CD1c-positive myeloid dendritic cell (primary cell): ENCODE measurements at regions not wholly inside any gene's neighbourhood (a gene's known extent, or its start where the extent isn't known, plus 50 kb on each side); places are given as distances from the start of the nearest gene placed in this dataset.

Source experiments
- DNase-seq: peaks from one replicate; pipeline ENCODE4 v3.0.0-alpha.2; 2016; ENCODE audit errors: extremely low spot score

DNA sequence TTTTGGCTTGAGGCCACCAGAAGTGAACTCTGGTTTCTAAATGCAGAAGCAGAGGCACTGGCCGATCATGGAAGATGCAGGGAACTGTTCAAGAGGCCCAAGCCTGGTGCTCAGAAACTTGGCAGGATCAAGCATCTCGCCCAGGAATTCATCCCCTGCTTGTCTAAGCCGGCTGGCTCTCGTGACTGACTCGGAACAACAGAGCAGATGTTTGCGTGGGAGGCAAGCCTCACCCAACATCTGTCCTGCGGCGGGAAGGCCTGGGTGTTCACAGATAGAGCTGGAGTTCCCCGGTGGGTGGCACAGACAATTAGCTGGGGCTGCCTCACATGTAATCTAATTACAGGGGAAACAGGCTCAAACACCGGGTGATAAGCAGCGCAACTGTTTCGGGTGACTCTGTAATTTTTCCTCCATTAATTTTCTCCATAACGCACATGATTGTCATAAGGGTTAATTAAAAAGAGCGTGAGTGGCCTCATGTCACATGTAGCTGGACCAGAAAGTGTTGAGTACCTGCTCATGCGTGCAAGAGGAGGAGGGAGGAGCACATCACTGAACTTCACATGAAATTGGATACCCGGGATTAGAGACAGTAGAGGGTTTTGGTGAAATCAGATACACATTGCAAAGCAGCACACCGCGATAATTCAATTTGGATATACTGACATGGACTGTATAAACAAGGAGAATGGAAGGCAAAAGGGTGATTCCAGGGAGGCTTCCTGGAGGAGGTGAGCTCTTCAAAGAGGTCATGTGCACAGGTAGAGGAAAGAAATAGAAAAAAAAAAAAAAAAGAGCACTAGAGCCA lies 180.0 kb downstream of the ETS2 start:
- DNase-seq = peak; percentile 87

DNA sequence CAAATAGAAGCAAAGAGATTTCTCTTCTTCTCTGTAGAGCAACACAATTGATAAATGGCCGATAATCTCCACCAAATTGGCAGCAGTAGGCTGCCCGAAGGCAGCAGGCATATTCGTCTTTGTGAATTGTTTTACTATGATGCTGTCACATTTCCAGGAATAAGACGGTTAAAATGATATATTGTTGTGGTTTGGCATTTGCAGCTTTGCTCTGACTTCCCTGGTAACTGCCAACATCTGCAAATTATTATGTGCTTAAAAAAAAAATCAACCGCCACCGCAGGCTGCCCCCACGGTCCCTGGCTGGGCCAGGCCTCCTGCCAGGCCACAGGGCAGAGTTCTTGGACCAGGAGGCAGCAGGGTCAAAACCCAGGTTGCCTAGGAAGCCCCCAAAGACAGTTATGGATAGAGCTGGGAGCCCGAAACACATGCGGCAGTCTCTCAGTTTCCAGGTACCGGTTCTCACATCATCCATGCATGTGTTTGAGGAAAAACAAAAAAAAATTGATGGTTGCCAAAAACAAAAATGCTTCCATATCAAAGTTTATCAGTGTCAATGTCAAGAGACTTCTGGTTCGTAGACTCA lies 179.3 kb downstream of the ETS2 start:
- peak; percentile 67 for DNase-seq

DNA sequence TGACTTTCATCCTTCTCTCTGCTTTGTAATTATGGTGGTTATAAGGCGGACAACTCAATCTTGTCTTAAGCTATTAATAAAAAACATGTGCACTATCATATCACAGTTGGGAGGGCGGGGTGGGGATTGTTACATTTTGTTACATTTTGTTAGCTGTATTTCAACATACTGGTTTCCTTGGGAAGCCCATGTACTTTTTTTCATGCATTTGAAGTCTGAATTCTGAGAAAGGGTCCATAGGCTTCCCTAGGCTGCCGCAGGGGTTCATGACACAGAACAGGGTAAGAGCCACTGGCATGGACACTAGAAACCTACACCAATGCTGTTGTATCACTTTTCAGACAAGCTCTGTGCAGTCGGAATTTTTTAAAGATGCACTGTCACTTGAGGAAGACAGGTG lies 178.8 kb downstream of the ETS2 start:
- DNase-seq = no peak

DNA sequence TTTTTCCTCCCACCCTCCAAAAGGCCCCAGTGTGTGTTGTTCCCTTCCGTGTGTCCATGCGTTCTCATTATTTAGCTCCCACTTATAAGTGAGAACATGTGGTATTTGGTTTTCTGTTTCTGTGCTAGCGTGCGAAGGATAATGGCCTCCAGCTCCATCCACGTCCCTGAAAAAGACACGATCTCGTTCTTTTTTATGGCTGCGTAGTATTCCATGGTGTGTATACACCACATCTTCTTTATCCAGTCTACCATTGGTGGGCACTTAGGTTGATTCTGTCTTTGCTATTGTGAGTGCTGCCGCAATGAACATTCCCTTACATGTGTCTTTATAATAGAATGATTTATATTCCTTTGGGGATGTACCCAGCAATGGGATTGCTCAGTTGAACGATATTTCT lies 177.8 kb downstream of the ETS2 start:
- DNase-seq = no peak

DNA sequence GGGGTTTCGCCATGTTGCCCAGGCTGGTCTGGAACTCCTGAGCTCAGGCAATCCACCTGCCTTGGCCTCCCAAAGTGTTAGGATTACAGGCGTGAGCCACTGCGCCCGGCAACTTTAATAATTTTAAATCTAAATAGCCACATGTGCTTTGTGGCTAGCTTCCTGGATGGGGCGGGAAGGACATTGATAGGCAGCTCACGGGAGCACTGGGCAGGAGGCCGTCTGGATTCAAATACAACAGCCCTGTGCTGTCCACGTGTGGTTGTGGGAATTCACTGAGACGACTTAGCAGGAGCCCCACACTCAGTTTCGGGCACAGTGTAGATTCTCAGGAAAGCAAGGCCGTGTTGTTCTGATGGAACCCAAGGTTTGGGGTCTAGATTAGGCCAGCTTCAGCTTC lies 177.1 kb downstream of the ETS2 start:
- DNase-seq = no peak

DNA sequence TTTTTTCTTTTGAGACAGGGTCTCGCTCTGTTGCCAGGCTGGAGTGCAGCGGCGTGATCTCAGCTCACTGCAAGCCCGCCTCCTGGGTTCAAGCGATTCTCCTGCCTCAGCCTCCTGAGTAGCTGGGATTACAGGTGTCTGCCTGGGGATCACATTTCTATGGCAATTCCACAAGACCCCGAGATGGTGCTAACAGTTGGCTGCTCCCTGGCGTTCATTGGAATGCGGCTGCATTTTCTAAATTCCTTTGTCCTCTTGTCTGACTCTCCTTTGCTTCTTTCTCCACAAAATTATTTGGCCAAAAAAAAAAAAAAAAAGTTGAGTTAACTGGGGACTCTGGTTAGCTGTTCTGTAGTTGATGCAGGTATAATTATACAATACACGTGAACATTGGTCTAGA lies 176.4 kb downstream of the ETS2 start:
- DNase-seq = no peak

DNA sequence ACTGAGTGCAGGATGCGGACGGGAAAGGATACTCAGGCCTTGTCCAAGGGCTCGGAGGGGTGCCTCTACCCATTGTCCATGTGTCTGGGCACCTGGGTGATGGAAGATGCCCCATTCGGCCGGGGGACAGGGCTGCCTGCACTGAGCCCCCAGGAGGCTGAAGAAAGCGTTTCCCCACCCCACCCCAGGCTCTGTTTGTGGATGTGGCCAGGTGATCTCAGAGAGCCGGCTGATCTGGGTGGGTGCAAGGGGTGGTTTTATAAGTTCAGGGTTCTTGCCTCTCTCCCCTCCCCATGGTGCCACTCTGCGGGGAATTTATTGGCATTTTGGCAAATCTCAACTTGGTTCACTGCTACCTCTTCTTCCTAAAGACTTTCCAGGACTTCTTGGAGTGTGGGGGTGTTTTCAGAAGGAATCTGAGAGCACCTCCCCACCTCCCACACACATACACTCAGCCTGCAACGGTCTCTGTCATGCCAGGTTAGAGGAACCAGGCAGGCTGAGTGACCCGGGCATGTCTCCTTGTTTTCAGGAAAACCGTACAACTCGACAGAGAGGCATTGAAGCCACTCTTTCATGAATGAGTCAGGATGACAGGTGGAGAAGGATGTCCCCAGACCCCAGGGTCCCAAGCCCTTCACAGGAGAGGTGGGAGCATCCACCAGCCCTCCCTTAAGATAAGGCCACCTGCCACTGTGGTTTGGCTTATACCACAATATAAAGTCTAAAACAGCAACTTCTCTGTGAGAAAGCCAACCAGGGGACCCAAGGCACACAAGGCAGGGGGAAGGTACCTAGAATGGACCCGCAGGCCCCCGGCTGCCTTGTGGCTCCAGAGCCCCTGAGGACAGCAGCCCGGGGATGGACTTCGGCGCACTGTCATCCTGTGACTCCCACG lies 174.9 kb downstream of the ETS2 start:
- peak; percentile 63 for DNase-seq

DNA sequence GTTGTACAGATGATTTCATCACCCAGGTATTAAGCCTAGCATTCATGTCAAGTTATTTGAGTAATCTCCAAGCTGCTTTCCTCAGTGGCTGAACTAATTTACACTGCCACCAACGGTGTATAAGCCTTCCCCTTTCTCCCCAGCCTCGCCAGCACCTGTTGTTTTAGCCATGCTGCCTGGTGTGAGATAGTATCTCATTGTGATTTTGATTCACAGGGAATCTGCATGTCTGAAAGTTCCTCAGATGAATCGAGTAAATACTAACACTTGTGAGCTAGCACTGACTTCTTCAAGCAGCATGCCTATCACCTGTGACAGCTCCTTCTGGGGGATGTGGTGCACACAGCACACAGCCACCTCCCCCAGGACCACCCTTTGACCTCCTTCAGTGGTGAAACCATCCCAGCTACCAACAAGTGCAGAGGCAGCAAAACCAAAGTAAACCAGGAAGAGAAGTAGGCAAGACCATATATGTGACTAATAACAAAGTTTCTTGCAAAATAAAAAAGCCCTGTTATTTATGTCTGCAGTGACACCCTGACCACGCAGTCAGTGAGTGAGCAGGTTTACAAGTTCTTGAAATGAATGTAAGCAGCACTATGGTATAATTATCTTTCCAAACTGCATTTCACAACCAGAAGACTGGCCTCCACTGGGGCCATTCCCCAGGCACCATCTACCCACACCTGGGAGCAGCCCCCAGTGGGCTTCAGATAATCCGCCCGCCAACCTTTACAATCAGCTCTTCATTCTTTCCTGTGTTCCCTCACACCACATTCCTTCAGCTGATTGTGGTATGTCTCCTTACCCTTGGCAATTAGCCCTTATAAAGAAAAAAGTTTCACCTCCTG lies 173.8 kb downstream of the ETS2 start:
- DNase-seq = peak; percentile 77

DNA sequence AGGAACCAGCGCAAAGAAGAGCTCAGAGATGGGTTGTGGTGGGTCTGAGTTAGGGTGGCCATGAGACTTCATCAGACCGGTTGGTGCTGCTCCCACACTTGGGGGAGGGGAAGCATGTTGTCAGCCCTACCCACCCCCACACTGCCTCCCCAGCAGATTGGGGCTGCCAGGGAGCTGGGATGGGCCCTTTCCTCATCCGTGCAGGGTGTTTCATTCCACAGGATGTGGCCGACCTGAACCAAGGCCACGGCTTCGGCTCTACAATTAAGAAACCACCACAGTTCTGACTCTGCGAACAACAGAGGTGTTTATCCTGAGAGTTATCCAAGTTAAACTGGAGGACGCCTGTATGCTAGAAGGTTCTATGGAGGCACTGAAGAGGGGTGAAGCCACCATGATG lies 171.2 kb downstream of the ETS2 start:
- DNase-seq = no peak

DNA sequence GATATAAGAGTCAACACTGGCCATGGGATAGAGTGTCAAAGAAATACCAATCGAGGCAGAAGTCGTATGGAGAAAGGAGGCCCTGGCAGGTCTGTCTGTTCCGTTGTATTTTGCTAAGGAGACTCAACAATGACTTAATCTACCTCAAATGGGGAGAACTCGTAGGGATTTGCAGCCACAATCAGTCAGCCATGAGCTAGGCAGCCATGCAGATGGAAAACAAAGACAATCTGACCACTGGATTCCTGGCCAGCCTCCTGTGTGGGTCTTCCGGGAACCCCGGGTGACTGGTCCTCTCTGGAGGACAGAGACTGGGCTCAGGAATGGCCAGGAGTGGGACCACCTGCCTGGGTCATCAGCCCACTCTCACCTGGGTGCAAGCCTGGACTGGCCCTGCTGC lies 167.8 kb downstream of the ETS2 start:
- DNase-seq = no peak

DNA sequence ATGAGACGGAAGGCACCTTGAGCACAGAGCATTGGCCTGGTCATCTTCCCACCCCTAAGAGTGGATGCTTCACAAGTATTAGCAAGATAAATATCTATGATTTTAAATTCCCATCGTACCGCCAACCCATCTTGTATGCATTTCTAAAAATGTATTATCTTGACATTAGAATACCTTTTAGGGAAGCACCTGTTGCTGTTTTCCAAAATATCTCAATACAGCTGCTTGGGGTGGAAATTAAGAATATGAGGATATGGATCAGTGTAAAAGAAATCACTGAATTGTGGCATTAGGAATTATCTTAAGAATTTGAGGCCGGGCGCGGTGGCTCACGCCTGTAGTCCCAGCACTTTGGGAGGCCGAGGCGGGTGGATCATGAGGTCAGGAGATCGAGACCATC lies 166.3 kb downstream of the ETS2 start:
- no peak for DNase-seq

DNA sequence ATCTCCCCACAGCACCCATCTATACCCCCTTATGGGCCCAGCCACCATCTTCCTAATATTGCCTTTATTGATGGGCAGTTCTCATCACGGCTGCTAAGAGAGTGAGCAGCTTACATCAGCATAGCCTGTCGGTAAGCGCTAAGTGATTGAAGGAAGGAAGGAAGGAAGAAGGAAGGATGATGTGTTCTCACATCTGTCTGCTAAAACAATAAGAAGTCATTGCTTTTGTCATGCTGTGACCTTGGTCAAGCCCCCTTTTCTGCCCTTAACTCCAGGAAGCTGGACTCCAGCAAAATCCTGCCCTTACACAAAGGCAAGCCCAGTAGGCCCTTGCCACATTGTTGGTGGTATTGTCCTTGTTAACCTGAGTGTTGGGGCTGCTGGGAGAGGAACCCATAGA lies 165.0 kb downstream of the ETS2 start:
- no peak for DNase-seq

DNA sequence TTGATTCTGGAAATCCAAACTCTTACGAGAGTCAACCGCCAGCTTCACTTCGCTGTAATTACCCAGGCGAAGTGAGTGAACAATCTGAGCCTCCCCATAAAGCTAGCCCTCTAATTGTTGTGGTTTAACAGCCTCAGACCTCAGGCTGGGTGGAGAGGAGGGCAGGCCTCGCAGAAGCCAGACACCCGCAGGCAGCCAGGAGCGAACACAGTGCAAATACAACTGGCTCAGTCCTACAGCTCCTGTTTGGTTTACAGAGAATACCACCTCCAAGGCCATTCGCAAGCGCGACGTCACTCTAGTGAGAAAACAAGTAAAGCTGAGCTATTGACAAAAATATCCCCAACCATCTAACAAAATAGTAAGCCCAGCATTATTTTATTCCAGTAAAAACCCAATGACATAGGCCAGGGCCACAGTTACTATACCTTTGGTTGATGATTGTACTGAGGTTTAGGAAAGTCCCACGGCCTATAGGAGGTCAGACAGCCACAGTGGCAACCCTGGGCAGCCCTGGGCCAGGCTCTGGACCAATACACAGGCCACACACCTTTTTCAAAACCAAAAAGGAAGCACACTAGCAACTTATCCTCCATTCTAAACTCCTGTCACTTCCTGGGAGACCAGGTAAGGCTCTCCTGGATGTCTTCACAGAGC lies 163.3 kb downstream of the ETS2 start:
- no peak for DNase-seq

DNA sequence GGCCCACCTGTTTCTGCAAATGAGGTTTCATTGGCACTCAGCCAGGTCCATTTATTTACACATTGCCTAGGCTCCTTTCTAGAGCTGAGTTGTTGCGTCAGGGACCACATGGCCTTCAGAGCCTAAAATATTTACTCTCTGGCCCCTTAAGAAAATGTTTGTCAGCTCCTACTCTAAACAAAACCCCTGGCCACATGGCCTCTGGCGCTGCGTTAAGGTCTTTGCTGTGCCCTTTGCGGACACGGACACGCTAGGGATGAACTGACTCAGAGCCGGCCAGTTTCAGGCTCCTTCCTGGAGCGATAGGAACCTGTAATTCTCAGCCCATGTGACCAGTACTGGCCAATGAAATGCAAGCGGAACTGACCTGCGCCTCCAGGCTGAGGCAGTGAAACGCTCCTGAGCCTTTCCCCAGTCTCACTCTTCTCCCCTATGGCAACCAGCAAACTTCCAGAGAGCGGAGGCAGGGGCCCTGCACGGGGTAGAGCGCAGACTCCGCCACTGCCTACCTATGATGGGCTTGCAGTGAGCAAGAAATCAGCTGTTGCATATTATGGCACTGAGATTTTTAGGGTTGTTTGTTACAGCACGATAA lies 160.3 kb downstream of the ETS2 start:
- peak; percentile 22 for DNase-seq

DNA sequence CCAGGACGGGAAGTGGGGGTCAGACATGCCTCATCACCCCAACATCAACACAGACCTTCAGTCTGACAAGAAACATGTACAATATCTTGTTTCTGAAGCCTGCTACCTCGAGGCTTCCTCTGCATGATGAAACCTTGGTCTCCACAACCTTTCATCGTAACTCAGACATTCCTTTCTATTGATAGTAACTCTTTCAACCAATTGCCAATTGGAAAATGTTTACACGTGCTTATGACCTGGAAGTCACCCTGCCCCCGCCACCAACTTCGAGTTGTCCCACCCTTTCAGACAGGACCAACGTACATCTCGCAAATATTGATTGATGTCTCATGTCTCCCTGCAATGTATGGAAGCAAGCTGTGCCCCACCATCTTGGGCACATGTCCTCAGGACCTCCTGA lies 159.5 kb downstream of the ETS2 start:
- DNase-seq = no peak

DNA sequence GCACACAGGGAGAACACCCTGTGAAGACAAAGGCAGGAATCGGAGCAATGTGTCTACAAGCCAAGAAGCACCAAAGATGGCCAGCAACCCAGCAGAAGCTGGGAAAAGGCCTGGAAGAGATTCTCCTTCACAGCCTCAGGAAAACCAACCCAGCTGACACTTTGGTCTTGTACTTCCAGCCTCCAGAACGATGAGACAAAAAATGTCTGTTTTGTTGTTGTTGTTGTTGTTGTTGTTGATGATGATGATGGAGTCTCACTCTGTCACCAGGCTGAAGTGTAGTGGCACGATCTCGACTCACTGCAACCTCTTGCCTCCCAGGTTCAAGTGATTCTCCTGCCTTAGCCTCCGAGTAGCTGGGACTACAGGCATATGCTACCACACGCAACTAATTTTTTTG lies 157.3 kb downstream of the ETS2 start:
- no peak for DNase-seq

DNA sequence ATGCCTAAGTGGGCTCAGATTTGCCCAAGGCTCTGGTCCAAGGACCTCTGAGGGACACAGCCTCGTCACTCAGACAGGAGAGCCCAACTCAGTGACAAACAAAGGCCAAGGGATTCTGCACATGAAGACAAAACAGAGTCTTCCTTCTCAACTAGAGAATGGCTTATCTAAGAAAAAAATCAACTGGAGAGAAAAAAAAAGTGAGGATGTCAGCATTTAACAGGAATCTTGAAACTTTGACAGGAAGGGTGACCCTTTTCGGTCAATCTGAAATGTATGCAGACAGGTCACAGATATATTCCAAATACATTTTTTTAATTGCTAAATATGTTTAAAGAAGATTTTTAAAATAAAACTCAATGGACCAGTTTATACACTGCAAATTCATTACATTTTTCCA lies 154.5 kb downstream of the ETS2 start:
- no peak for DNase-seq

DNA sequence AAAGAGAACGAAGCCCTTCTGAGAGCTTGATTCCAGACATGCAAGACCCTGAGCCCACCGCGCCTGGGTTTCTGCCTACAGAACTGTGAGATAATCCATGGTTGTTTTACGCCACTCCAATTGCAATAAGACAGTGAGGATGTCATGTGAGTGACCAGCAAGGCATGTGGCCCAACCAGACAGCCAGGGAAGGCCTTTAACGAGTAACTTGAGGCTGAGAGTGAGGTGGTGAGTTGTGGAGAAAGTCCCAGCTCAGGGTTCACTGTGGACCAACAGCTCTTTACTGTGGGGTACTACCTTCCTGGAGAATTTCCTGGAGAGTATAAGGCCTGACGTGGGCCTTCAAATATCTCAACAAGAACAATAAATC lies 153.9 kb downstream of the ETS2 start:
- no peak for DNase-seq

DNA sequence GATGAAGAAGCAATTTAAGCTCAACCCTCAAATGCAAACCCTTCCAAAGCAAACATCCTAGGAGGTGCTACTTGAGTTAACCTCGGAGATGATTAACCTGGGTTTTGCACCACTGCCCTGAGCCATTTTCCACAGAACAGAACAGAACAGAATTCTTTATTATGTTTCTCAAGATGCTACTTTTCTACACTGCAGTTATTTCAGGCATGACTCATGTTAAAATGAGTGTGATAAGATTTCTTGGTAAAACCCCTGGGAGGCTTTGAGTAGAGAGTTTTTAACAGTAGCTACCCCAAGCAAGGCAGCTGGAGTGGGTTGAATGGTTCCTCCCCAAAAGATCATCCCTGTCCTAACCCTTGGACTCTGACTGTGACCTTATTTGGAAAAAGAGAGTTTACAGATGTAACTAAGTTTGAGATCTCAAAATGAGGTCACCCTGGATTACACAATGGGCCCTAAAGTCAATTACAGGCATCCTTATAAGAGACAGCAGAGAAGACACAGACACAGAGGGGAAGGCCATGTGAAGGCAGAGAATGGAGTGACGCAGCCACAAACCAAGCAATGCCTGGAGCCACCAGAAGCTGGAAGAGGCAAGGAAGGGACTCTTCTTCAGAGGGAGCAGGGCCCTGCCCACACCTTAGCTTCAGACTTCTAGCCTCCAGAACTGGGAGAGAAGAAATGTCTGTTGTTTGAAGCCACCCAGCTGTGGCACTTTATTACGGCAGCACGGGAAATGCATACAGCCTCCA lies 153.4 kb downstream of the ETS2 start:
- DNase-seq = peak; percentile 85

DNA sequence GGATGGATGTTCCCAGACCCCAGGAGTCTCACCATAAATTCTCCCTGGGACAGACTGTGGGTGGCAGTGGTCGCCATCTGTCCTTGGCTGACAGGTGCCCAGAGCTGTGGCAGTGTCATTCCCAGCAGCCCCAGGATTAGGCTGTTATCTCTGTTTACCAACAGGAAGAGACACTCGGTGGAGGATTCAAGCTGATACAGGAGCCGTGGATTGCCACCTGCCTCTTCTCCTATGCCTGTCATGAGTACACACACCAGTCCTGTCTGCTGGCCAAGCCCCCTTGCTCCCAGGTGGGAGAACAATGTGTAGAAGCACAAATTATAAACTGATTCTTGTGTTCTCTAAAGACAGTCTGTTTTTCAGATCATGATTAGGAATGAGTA lies 152.6 kb downstream of the ETS2 start:
- DNase-seq = no peak
